Esophagus muscularis mucosa (tissue), 3 donors: ENCODE measurements at regions not wholly inside any gene's neighbourhood (a gene's known extent, or its start where the extent isn't known, plus 50 kb on each side); places are given as distances from the start of the nearest gene placed in this dataset.

Source experiments
- CTCF ChIP-seq, 3 experiments: fragments of 200-600 bp in 2 of 3; fragments of 450-650 bp in 1 of 3; sonication (generic) in 2 of 3; IDR thresholded peaks; one replicate each; pipeline ENCODE4 v1.5.1; 2017 to 2019; ENCODE audit warnings: antibody characterized with exemption in 3 of 3, mild to moderate bottlenecking in 2 of 3, moderate library complexity in 1 of 3
- POLR2AphosphoS5 ChIP-seq, 2 donors: sonication (generic); formaldehyde crosslinking; IDR thresholded peaks; one replicate each; pipeline ENCODE4 v1.6.1; 2017; ENCODE audit warnings: antibody characterized with exemption in 2 of 2

- TF ChIP-seq CTCF (IDR thresholded peaks at IDR 0.05), result no peak
- no peak for TF ChIP-seq POLR2AphosphoS5 (IDR thresholded peaks at IDR 0.05)
These were observed 125.0 kb downstream of the SPCS3 start for GRCh38 chr4:176444741-176445140.
